GM04503 (cell line): ENCODE measurements at regions not wholly inside any gene's neighbourhood (a gene's known extent, or its start where the extent isn't known, plus 50 kb on each side); places are given as distances from the start of the nearest gene placed in this dataset.

Experiments used
- DNase-seq: peaks from one replicate; pipeline ENCODE4 v3.0.0-alpha.2; 2012; ENCODE audit warnings: low read depth

- no peak for DNase-seq
Measured at GRCh38 chr2:129296806-129297205, 682.7 kb upstream of the RAB6C start.

GRCh38 chr2:129297430-129297829, 682.0 kb upstream of the RAB6C start:
- DNase-seq, result no peak

GRCh38 chr2:129299338-129299737, 680.1 kb upstream of the RAB6C start:
- no peak for DNase-seq

GRCh38 chr2:129299756-129300155, 679.7 kb upstream of the RAB6C start:
- DNase-seq, result no peak

- DNase-seq, result no peak
Measured at GRCh38 chr2:129300456-129300855, 679.0 kb upstream of the RAB6C start.

- no peak for DNase-seq
Measured at GRCh38 chr2:129301431-129301913, 678.0 kb upstream of the RAB6C start.

- no peak for DNase-seq
Measured at GRCh38 chr2:129302106-129302505, 677.4 kb upstream of the RAB6C start.

- no peak for DNase-seq
Measured at GRCh38 chr2:129302561-129303183, 676.8 kb upstream of the RAB6C start.

GRCh38 chr2:129314120-129314519, 665.3 kb upstream of the RAB6C start:
- no peak for DNase-seq

GRCh38 chr2:129318581-129319421, 660.7 kb upstream of the RAB6C start:
- no peak for DNase-seq

GRCh38 chr2:129319422-129319717, 660.1 kb upstream of the RAB6C start:
- DNase-seq, result no peak

- no peak for DNase-seq
Measured at GRCh38 chr2:129320288-129320687, 659.2 kb upstream of the RAB6C start.

- DNase-seq, result no peak
Measured at GRCh38 chr2:129324349-129324748, 655.1 kb upstream of the RAB6C start.

GRCh38 chr2:129325151-129325550, 654.3 kb upstream of the RAB6C start:
- no peak for DNase-seq

- DNase-seq, result no peak
Measured at GRCh38 chr2:129329574-129329973, 649.9 kb upstream of the RAB6C start.

GRCh38 chr2:129330504-129330903, 649.0 kb upstream of the RAB6C start:
- DNase-seq, result no peak

GRCh38 chr2:129331638-129332037, 647.8 kb upstream of the RAB6C start:
- no peak for DNase-seq

GRCh38 chr2:129334128-129334527, 645.3 kb upstream of the RAB6C start:
- DNase-seq, result no peak

- no peak for DNase-seq
Measured at GRCh38 chr2:129334696-129335410, 644.6 kb upstream of the RAB6C start.

GRCh38 chr2:129336276-129336675, 643.2 kb upstream of the RAB6C start:
- no peak for DNase-seq

- no peak for DNase-seq
Measured at GRCh38 chr2:129337076-129337475, 642.4 kb upstream of the RAB6C start.

GRCh38 chr2:129345540-129345939, 633.9 kb upstream of the RAB6C start:
- no peak for DNase-seq
